GM19397 (cell line): ENCODE measurements at regions not wholly inside any gene's neighbourhood (a gene's known extent, or its start where the extent isn't known, plus 50 kb on each side); places are given as distances from the start of the nearest gene placed in this dataset.
"Not testable (repeated sequence)": the region's sequence is repeated elsewhere in the genome, so short reads cannot be mapped to it uniquely, and the experiment has no call there.

Experiments used
- ATAC-seq: cut with Tn5 transposase; IDR thresholded peaks from one replicate; pipeline ENCODE4 v1.9.1; 2021; ENCODE audit warnings: mild to moderate bottlenecking, moderate library complexity; ENCODE audit not compliant: unreplicated experiment

DNA sequence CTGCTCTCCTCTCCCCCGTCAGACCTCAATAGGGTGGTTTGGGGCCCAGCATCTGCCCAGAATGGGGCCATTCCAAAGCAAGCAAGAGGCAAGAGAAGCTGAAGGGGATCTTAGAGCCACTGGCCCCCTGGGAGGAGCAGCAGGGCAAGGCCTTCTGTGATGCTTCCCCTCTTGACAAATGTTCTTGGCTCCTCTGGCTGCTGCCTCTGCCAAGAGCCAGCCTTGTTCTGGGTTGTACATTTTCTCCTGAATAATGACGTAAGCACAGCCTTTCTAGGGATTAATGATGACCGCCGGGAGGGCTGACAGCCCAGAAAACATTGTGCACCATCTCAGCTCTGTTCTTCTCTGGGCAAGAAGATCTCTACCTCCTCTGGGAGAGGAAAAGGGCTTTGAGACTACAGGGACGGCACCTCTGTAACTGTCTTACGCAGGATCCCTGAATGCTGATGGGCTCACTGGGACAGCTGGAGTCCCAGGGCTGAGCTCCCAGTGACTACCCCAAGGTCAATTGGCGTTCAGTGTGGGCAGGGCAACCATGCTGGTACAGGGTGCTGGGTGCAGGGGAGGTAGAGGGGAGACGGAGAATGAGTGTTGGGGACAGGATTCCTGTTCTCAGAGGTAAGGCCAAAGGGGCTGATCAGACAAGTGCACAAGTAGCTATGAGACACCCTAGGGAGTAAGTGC is 253.3 kb downstream of the FAM43A start:
- no peak for ATAC-seq

DNA sequence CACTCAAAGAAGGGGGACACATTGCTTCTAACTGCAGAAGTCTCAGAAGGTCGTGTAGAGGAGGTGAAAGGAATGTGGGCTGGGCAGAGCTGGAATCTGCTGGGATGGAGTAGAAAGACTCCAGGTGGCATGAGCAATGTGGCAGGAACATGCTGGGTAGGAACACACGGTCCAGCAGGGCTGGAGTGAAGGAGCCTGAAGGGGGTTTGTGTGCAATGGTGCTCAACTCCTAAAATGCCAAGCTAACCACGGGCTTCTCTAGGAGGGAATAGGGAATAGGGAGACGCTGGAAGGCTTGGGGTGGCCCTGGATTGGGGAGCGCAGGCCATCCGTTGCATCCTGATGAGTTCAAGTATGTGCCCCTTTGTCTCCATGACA is 253.8 kb downstream of the FAM43A start:
- ATAC-seq, result no peak

GRCh38 chr3:194939949-194940770 is 254.5 kb downstream of the FAM43A start:
- no peak for ATAC-seq

DNA sequence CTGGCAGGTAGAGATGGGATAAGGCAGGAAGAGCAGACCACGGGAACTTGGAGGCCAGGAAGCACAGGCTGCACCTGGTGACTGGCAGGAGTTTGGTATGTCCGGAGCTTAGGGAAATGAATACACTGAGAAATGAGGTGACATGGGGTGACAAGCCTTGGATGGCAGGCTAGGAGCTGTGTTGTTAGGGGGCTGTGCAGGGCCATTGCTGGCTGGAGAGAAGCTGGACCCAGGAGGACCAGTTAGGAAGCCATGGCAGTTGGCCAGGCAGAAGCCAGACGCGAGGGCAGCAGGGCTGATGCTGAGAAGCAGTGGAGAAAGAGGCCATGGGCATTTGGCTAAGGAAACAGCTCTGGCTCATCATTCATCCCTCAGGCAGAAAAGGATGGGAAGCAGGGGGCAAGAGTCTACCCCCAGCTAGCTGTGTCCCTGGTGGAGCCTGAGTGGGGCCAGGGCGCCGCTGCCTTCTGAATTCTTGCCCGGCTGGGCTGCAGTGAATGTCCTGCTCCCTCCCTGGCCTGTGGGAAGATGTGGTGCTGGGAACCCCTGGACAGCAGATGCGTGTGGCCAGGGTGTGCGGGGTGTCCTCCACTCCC is 255.8 kb downstream of the FAM43A start:
- ATAC-seq, result no peak

DNA sequence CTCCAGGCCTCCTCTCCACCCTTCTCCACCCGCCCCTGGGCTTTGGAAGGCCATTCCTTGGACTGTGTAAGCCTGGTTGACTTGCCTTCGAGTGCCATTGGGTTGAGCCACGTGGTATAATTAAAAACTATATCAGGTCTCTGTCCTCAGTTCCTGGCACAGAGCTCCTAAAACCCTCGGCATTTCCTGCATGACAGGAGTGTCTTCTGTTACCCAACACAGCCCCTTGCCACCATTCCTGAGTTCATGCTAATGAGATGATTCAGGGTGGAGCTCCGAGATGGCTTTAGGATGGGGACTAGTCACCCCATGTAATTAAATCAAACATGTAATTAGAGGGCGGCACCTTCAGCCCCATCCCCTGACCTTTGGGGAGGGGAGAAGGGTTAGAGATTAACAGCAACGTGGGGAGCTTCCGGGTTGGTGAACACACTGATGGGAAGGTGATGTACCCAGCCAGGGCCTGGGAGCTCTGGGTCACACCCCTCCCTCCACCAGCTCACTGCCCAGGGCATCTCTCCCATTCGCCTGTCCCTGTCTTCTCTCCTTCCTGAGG is 256.4 kb downstream of the FAM43A start:
- no peak for ATAC-seq

DNA sequence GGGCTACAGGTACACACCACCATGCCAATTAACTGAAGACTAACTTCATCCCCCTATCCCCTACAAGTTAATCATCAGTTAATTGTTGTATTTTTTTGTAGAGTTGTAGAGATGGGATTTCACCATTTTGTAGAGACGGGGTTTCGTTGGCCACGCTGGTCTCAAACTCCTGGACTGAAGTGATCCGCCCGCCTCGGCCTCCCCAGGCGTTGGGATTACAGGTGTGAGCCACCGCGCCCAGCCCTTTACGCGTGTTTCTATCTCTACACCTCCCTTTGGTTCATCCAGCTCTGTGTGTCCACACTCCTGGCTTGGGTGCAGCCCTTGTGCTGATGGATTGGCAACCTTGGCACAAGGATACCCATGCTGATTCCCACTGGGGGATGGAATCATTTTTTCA is 258.8 kb downstream of the FAM43A start:
- no peak for ATAC-seq

DNA sequence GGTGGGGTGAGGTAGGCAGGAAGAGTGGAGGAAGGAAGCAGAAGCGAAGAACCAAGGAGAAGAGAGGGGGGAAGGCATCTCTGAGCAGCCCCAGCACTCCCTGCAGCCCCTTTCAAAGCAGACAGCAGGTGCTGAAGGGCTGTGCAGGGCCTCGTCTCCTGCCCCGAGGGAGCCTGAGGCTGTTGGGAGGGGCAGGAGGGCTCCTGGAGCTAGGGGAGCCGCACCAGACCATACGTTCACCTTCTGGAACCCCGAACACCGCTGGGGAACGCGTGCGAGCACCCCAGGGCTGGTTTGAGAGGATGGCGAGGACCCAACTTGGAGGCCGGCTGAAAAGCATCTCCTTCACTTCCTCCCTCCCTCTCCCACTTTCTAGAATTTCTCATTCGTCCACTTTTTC is 259.8 kb downstream of the FAM43A start:
- ATAC-seq, result no peak

- ATAC-seq, result no peak
These were observed 260.4 kb downstream of the FAM43A start for GRCh38 chr3:194946091-194946490.

- ATAC-seq, result no peak
These were observed 263.9 kb downstream of the FAM43A start for GRCh38 chr3:194949592-194949991.

- ATAC-seq, result no peak
These were observed 265.4 kb downstream of the FAM43A start for GRCh38 chr3:194950906-194951628.

GRCh38 chr3:194951629-194951920 is 265.9 kb downstream of the FAM43A start:
- ATAC-seq, result not testable (repeated sequence)

- no peak for ATAC-seq
These were observed 266.4 kb downstream of the FAM43A start for GRCh38 chr3:194951931-194952582.

DNA sequence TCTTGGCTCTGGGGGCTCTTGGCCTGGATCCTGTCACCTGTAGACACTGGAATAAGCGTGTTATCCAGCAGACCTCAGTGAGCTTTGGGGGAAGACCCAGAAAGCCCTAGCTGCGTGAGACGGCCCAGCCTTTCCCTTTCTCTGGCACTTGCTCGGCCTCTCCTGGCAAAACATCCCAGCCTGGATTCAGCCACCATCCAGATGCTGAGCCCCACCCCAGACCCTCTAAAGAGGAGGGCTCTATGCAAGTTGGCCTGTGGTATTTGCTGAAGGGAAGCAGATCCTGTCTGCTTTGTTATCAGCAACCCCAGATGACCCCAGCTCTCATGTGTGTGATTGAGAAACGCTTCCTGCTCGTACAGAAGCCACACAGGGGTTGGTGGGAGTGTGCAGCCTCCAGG is 267.2 kb downstream of the FAM43A start:
- ATAC-seq, result no peak

GRCh38 chr3:194953291-194953690 is 267.6 kb downstream of the FAM43A start:
- ATAC-seq, result no peak

DNA sequence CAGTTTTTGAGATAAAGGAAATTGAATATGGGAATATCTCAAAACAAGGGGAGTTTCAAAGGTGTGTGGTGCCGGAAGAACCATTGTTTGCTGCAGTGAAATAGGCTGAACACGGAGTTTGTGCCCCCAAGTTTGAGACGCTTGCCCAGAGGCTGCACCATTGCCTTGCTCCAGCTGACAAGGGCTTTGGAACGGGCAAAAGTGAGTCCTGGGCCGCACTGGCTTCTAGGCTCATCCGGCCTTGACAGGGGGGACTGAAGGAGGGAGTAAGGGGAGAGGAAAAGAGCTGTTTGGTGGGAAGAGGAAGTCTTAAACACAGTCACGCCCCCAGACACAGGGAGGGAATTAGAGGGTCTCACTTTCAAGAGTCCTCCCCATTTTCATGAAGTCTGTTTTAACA is 269.9 kb downstream of the FAM43A start:
- ATAC-seq, result no peak

DNA sequence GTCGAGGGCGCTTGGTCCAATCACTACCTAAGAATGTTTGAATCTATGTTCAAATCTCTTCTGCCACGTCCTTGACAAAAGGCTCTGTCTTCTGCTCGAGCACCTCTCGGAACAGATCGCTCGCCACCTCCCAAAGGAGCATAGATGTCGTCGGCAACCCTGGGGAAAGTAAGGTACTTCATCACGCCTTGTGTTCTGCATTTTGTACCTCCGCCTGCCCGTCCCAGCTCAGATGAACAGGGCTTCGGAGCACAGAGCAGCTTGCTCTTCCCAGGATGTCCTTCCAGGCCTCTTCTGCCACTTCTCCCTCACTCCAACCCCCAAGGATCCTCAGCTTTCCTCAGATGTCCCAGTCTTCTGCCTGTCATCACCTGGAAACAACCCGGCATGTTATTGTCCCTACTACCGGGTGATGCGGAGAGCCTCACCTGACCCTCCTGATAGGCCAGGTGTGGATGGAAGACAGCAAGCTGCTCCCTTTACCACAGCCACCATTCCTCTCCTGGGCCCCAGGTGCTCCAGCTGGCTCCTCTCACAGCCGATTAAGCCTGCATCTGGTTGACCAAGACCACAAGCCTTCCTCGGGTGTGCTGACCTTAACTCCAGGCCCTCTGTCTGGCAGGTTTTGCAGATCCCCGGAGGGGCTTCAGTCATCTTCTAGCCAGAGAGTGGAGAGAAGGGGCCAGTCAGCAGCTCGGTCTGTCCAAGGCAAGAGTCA is 270.5 kb downstream of the FAM43A start:
- ATAC-seq, result no peak

GRCh38 chr3:194956697-194957396 is 271.2 kb downstream of the FAM43A start:
- no peak for ATAC-seq

DNA sequence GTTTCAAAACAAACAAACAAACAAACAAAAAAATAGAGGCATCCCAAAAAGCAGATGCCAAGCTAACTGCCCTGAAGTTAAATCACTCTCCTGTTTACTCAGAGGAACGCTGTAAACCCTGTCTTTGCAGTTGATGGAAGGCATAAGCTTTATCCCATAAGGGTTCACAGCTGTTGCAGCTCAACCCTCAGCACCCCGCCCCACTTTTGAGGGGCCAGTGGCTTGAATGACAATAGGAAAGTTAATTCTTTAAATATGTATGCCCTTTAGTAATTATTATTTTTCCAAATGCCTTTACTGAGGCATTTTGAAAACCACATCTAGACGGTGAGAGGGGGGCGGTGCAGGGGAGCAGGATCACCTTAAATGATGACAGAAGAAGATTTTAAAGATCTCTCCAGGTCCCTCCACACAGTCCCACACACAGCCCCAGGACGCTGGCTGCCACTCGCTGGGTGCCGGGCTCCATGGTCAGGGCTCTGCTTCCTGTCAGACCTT is 272.1 kb downstream of the FAM43A start:
- no peak for ATAC-seq

GRCh38 chr3:194959217-194959616 is 273.5 kb downstream of the FAM43A start:
- no peak for ATAC-seq
